H1 (cell line): ENCODE measurements at regions not wholly inside any gene's neighbourhood (a gene's known extent, or its start where the extent isn't known, plus 50 kb on each side); places are given as distances from the start of the nearest gene placed in this dataset.
A peak's percentile ranks its signal among the peaks of the same experiment; 100 is the strongest.

Experiments
- CTCF ChIA-PET: fragments of 300-600 bp; sonication (Branson Sonifier 250); formaldehyde crosslinking; loops from one replicate; lab custom pipeline; 2021; ENCODE audit not compliant: partially characterized antibody; lab: Charles Lee
- POLR2A ChIA-PET: fragments of 300-600 bp; sonication (Branson Sonifier 250); formaldehyde crosslinking; loops from one replicate; lab custom pipeline; 2021; ENCODE audit warnings: inconsistent platforms; ENCODE audit not compliant: partially characterized antibody; lab: Charles Lee
- DNase-seq, 2 experiments: peaks; one replicate each; pipeline versions ENCODE4 v3.0.0 to v3.0.0-alpha.2; 2010 to 2022; ENCODE audit warnings: low spot score in 2 of 2, low read depth in 1 of 2, mixed read lengths in 1 of 2
- FAIRE-seq: peaks from 2 replicates; lab custom pipeline; 2011; peaks lifted over from hg19 to GRCh38; lab: Jason Lieb, UNC
- H2AFZ ChIP-seq: 2 replicates; pipeline ENCODE4 v1.8.1; 2012; ENCODE audit warnings: low read length, inconsistent platforms
- H2AK5ac ChIP-seq: 2 replicates; pipeline ENCODE4 v1.6.1; 2013; ENCODE audit warnings: low read depth, low read length
- H2BK120ac ChIP-seq: replicated peaks from 2 replicates; pipeline ENCODE3; 2013; ENCODE audit warnings: low read depth, low read length, inconsistent platforms
- H2BK12ac ChIP-seq: 2 replicates; pipeline ENCODE4 v1.6.1; 2013; ENCODE audit warnings: low read depth, low read length
- H2BK15ac ChIP-seq: 2 replicates; pipeline ENCODE4 v1.6.1; 2013; ENCODE audit warnings: low read length
- H2BK20ac ChIP-seq: 2 replicates; pipeline ENCODE4 v1.6.1; 2013; ENCODE audit warnings: low read length
- H2BK5ac ChIP-seq: 2 replicates; pipeline ENCODE4 v1.6.1; 2013; ENCODE audit warnings: low read depth, low read length
- H3K14ac ChIP-seq: 2 replicates; pipeline ENCODE4 v1.6.1; 2013; ENCODE audit warnings: inconsistent platforms; ENCODE audit not compliant: insufficient read length
- H3K18ac ChIP-seq: 2 replicates; pipeline ENCODE4 v1.6.1; 2013; ENCODE audit warnings: low read length; ENCODE audit errors: extremely low read depth
- H3K23ac ChIP-seq: 2 replicates; pipeline ENCODE4 v1.6.1; 2013; ENCODE audit warnings: inconsistent platforms; ENCODE audit not compliant: insufficient read length
- H3K23me2 ChIP-seq: 2 replicates; pipeline ENCODE4 v1.6.1; 2013; ENCODE audit warnings: low read depth, low read length
- H3K27ac ChIP-seq: 2 replicates; pipeline ENCODE4 v1.6.1; 2011; ENCODE audit warnings: low read depth, low read length, inconsistent platforms
- H3K27me3 ChIP-seq, 4 experiments: replicated peaks in 1 of 4; 1 replicate in 1 of 4; 2 replicates in 3 of 4; pipeline versions ENCODE4 v1.6.1 to v1.8.1; 2011 to 2013; ENCODE audit warnings: low read length in 3 of 4, mild to moderate bottlenecking in 3 of 4, inconsistent platforms in 2 of 4, mixed read lengths in 2 of 4, moderate library complexity in 1 of 4; ENCODE audit not compliant: control insufficient read depth in 3 of 4, insufficient read depth in 3 of 4; ENCODE audit errors: extremely low read depth in 1 of 4
- H3K36me3 ChIP-seq, 4 experiments: 2 replicates each; pipeline versions ENCODE4 v1.6.1 to v1.8.1; 2011 to 2013; ENCODE audit warnings: mild to moderate bottlenecking in 4 of 4, low read length in 3 of 4, moderate library complexity in 2 of 4, control low read depth in 1 of 4, inconsistent platforms in 1 of 4; ENCODE audit not compliant: insufficient read depth in 4 of 4, control insufficient read depth in 2 of 4
- H3K4ac ChIP-seq: replicated peaks from 2 replicates; pipeline ENCODE3; 2013; ENCODE audit warnings: low read length, low read depth, mixed read lengths, inconsistent platforms; ENCODE audit not compliant: insufficient read length
- H3K4me1 ChIP-seq, 4 experiments: replicated peaks in 1 of 4; 1 replicate in 1 of 4; 2 replicates in 3 of 4; pipeline versions ENCODE4 v1.6.1 to v1.8.1; 2011 to 2013; ENCODE audit warnings: low read length in 3 of 4, inconsistent platforms in 2 of 4, mixed read lengths in 1 of 4; ENCODE audit not compliant: insufficient read depth in 4 of 4, control insufficient read depth in 3 of 4
- H3K4me2 ChIP-seq, 2 experiments: 2 replicates each; pipeline versions ENCODE4 v1.6.1 to v1.8.1; 2011 to 2013; ENCODE audit warnings: low read depth in 2 of 2, low read length in 2 of 2, control low read depth in 1 of 2, inconsistent platforms in 1 of 2, mild to moderate bottlenecking in 1 of 2; ENCODE audit not compliant: insufficient read depth in 1 of 2
- H3K4me3 ChIP-seq, 4 experiments: fragments of 200-600, 300-600 bp in 1 of 4; sonication (generic), shearing (Covaris generic), sonication (Bioruptor Twin) in 1 of 4; 2 replicates each; pipeline versions ENCODE4 v1.5.1 to v1.8.1; 2011 to 2016; ENCODE audit warnings: low read length in 4 of 4, low read depth in 3 of 4, control low read depth in 2 of 4, inconsistent platforms in 2 of 4, mild to moderate bottlenecking in 2 of 4, mixed read lengths in 1 of 4, moderate library complexity in 1 of 4; ENCODE audit not compliant: insufficient read depth in 2 of 4; ENCODE audit errors: extremely low read depth in 1 of 4
- H3K56ac ChIP-seq: replicated peaks from 2 replicates; pipeline ENCODE3; 2013; ENCODE audit warnings: low read depth, mild to moderate bottlenecking, mixed read lengths, low read length, inconsistent platforms; ENCODE audit not compliant: insufficient read length
- H3K79me1 ChIP-seq: 2 replicates; pipeline ENCODE4 v1.6.1; 2013; ENCODE audit warnings: low read depth, low read length, control low read depth
- H3K79me2 ChIP-seq, 2 experiments: 2 replicates each; pipeline versions ENCODE4 v1.6.1 to v1.8.1; 2012 to 2013; ENCODE audit warnings: low read length in 2 of 2, mild to moderate bottlenecking in 2 of 2, inconsistent platforms in 1 of 2; ENCODE audit not compliant: insufficient read depth in 2 of 2, control insufficient read depth in 1 of 2
- H3K9ac ChIP-seq, 4 experiments: replicated peaks in 1 of 4; 1 replicate in 1 of 4; 2 replicates in 3 of 4; pipeline versions ENCODE4 v1.6.1 to v1.8.1; 2011 to 2013; ENCODE audit warnings: low read depth in 3 of 4, low read length in 3 of 4, control low read depth in 2 of 4, mild to moderate bottlenecking in 2 of 4, moderate library complexity in 2 of 4, inconsistent platforms in 1 of 4; ENCODE audit errors: extremely low read depth in 1 of 4
- H3K9me3 ChIP-seq, 2 experiments: 2 replicates each; pipeline versions ENCODE4 v1.6.1 to v1.8.1; 2012 to 2013; ENCODE audit warnings: mild to moderate bottlenecking in 2 of 2, moderate library complexity in 2 of 2, control low read depth in 1 of 2, inconsistent platforms in 1 of 2, low read depth in 1 of 2, low read length in 1 of 2, mixed read lengths in 1 of 2; ENCODE audit not compliant: insufficient read depth in 2 of 2
- H4K20me1 ChIP-seq, 2 experiments: replicated peaks in 1 of 2; 2 replicates each; pipeline versions ENCODE3 to v1.8.1; 2011 to 2013; ENCODE audit warnings: inconsistent platforms in 2 of 2, low read length in 2 of 2, mild to moderate bottlenecking in 1 of 2; ENCODE audit not compliant: insufficient read depth in 2 of 2, control insufficient read depth in 1 of 2
- H4K5ac ChIP-seq: 2 replicates; pipeline ENCODE4 v1.6.1; 2013; ENCODE audit warnings: low read length, low read depth, mixed read lengths, inconsistent platforms; ENCODE audit not compliant: insufficient read length
- H4K8ac ChIP-seq: 2 replicates; pipeline ENCODE4 v1.8.0; 2013; ENCODE audit warnings: mild to moderate bottlenecking, moderate library complexity, low read length, inconsistent platforms; ENCODE audit not compliant: insufficient read depth; ENCODE audit errors: extremely low read depth
- H4K91ac ChIP-seq: replicated peaks from 2 replicates; pipeline ENCODE3; 2013; ENCODE audit warnings: low read length, mixed read lengths, inconsistent platforms; ENCODE audit not compliant: insufficient read length
- CEBPB ChIP-seq: IDR thresholded peaks from 2 replicates; pipeline ENCODE4 v1.6.1; 2012; ENCODE audit warnings: low read depth, low read length
- CTBP2 ChIP-seq: IDR thresholded peaks from 2 replicates; pipeline ENCODE4 v1.7.0; 2011; ENCODE audit warnings: borderline replicate concordance, mild to moderate bottlenecking, moderate library complexity, mixed read lengths, low read length; ENCODE audit not compliant: insufficient read depth, insufficient read length
- EZH2 ChIP-seq: fragments of 200-600 bp; sonication (generic); IDR thresholded peaks from 2 replicates; pipeline ENCODE4 v1.7.1; 2012; ENCODE audit warnings: low read depth, mild to moderate bottlenecking, moderate library complexity, low read length, inconsistent platforms; ENCODE audit not compliant: severe bottlenecking
- GABPA ChIP-seq: IDR thresholded peaks from 2 replicates; pipeline ENCODE4 v1.6.1; 2011; ENCODE audit warnings: mild to moderate bottlenecking, low read length, moderate library complexity, borderline replicate concordance; ENCODE audit not compliant: insufficient read depth
- GTF2F1 ChIP-seq: IDR thresholded peaks from 2 replicates; pipeline ENCODE4 v1.6.1; 2012; ENCODE audit warnings: low read depth, low read length, improper control_type of control experiment, borderline replicate concordance
- MAFK ChIP-seq: IDR thresholded peaks from 2 replicates; pipeline ENCODE4 v1.6.1; 2012; ENCODE audit warnings: low read depth, mild to moderate bottlenecking, improper control_type of control experiment, low read length
- POU5F1 ChIP-seq: IDR thresholded peaks from 2 replicates; pipeline ENCODE4 v1.6.1; 2011; ENCODE audit warnings: low read depth, mild to moderate bottlenecking, low read length, moderate library complexity
- SIX5 ChIP-seq: IDR thresholded peaks from 2 replicates; pipeline ENCODE4 v1.6.1; 2011; ENCODE audit warnings: mild to moderate bottlenecking, low read depth, low read length
- TAF1 ChIP-seq: IDR thresholded peaks from 2 replicates; pipeline ENCODE4 v1.6.1; 2011; ENCODE audit warnings: mild to moderate bottlenecking, low read depth, low read length
- WGBS, 2 experiments: shearing (Covaris generic) in 1 of 2; methylation state at CpG; one replicate each; pipeline versions ENCODE4 v1.1.6 to v1.1.7; 2013 to 2015; ENCODE audit warnings: low lambda C conversion rate in 2 of 2, mixed read lengths in 2 of 2, inconsistent platforms in 1 of 2, low coverage in 1 of 2, missing lambda C conversion rate in 1 of 2; ENCODE audit not compliant: insufficient replicate concordance in 2 of 2, insufficient coverage in 1 of 2, insufficient read length in 1 of 2; ENCODE audit errors: extremely low coverage in 1 of 2, missing lambda C conversion rate in 1 of 2; 5-methylcytosine and 5-hydroxymethylcytosine counted together

GRCh38 chr13:65843314-65843731, 1386.8 kb downstream of the PCDH9 start:
- Histone ChIP-seq H2AFZ (no peak overlapping the region; the same call in 1 of the 2 replicates), H3K4ac (no peak overlapping the region), H4K91ac (no peak overlapping the region), H4K20me1 (no peaks in the 10 kb centered on the region), H3K27me3 (no peaks in the 10 kb centered on the region), H3K4me1 (no peaks in the 10 kb centered on the region), H4K5ac (no peak overlapping the region), H3K27ac (no peak overlapping the region), H2BK15ac (no peak overlapping the region), H3K14ac (no peak overlapping the region), H4K8ac (peak overlapping the region; percentile 47), H3K36me3 (no peaks in the 10 kb centered on the region), H2BK20ac (no peak overlapping the region), H3K79me2 (no peaks in the 10 kb centered on the region), H3K4me3 (no peak overlapping the region), H2BK12ac (no peak overlapping the region), H3K9ac (no peak overlapping the region), H2BK5ac (no peak overlapping the region), H3K4me2 (no peak overlapping the region), H3K23me2 (no peaks in the 10 kb centered on the region), H3K9me3 (no peaks in the 10 kb centered on the region; a peak in 1 of 4 replicates), H3K79me1 (no peaks in the 10 kb centered on the region), H3K23ac (no peak overlapping the region), H3K56ac (no peak overlapping the region), H2AK5ac (no peak overlapping the region), H3K18ac (no peak overlapping the region), H2BK120ac (no peak overlapping the region)
- no peak for TF ChIP-seq GTF2F1
- no peak for TF ChIP-seq POU5F1
- no peak for TF ChIP-seq MAFK
- TF ChIP-seq CEBPB, result no peak
- no peak for TF ChIP-seq EZH2
- no peak for TF ChIP-seq GABPA
- no peak for TF ChIP-seq CTBP2
- no peak for TF ChIP-seq SIX5
- no peak for TF ChIP-seq TAF1
- WGBS, 2 experiments, result 99% methylated on average over 11 of the region's 13 CpGs; no CpG with 5 or more reads in 1 of the 2 experiments
- FAIRE-seq, result no peak
- POLR2A ChIA-PET, result no interaction called here
- CTCF ChIA-PET, result interaction anchor here (0.8 to 1.3 kb wide), 3 partner anchors 13 to 96 kb away, joined by 3 to 4 read pairs (median 4); no protein-coding TSS in a partner anchor
- no peak for DNase-seq
